ENCODE measurements at regions not wholly inside any gene's neighbourhood (a gene's known extent, or its start where the extent isn't known, plus 50 kb on each side); places are given as distances from the start of the nearest gene placed in this dataset.

DNA sequence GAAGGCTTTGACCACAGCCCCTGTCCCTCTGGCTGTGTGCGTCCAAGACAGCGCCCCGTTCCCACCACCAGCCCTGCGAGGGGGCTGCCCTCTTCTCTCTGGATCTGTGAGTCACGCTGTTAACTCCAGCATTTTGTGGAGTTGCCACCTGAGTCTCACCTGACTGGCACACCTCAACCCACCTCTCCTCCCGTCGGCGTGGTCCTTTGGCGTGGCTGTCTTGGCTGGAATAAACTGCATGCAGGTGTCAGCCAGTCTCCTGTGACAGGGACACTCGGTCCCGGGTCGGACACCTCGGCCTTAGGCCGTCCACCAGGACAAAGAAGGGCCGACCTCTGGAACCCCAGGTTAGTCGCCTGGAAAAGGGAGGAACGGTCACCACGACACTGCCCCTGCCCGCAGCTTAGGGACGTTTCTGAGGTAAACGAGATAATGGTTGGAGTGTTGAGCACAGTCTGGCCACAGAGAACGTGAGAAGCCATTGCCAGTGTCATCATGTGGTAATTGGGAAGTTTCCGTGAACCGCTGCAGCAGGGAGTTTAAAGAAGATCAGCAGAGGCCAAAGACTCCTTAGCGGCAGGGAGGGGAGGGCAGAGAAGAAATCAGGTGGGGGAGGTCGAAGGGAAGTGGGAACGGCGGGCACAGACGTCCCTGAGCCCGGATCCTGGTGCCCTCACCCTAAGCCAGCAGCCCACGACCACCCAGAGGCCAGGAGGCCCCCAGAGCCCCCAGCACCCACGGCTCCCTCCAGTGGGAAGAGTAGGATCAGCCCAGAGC lies 73.6 kb upstream of the FAM20C start:
- ATAC-seq, result peak; percentile 9
- no peak for DNase-seq (ENCODE audit: low spot score)

DNA sequence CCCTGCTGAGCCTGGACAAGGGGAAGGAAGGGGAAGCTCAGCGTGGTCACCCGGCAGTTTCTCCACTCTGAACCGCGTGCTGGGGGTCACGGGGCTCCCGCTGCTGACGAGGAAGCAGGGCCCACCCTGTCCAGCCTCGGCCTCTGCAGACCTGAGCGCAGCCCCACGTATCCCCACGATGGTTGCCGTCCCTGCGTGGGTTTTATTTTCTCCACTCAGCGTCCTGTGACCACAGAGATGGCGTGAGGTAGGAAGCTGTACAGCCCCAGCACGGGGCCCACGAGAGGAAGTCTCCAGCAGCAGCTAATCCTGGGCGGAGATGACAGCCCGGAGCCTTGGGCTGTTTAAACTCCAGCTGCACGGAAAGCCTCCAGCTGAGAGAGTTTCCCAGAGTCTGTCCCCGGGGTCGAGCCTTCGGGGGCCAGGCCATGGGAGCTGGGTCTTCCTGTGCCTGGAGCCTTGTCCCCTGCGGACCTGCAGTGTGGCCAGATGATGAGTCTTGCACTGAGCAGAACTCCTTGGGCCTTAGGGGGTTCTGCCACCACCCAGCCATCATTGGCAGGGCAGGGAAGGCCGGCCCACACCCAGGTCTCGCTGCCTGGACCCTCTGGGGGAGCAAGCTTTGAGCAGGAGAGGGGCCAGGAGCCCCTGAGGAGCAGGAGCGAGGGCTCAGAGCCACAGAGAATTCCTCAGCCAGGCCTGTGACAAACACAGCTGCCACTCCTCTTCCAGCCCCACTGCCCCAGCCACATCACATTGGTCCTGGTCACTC lies 72.8 kb upstream of the FAM20C start:
- DNase-seq (ENCODE audit: low spot score) (peak; percentile 57), ATAC-seq (peak; percentile 46)

DNA sequence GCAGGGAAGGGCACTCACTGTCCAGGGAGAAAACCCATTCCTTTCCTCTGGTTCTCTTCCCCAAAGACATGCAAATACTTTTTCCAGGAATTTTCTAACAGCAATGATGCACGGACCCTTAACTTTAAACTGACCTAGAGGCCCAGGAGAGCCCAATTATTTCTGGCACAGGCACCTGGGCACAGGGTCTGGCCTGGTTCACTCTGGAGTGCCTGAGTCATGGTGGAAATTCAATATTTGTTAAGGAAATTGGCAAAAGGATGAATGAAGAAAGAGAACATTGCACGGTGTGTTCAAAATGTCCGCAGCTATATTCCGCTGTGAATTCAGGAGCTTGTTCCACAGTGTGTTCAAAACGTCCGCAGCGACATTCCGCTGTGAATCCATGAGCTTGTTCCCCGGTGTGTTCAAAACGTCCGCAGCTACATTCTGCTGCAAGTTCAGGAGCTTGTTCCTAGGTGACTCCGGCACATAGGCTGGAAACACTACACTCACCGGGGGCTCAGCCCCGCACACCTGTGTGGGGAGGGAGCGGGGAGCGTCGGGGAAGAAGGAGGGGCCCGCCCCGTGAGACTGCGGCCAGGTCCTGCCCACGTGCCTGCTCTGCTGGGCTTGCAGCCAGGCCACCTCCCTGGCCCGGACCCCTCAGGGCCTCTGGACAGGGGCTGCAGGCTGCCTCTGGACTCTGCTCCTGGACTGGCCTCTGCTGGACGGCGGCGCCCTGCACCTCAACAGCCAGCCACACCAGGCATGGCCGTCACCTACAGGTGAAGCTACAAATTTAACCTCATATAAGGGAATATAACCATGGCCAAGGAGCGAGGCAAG lies 72.0 kb upstream of the FAM20C start:
- DNase-seq (ENCODE audit: low spot score) (peak; percentile 47), ATAC-seq (peak; percentile 50)

DNA sequence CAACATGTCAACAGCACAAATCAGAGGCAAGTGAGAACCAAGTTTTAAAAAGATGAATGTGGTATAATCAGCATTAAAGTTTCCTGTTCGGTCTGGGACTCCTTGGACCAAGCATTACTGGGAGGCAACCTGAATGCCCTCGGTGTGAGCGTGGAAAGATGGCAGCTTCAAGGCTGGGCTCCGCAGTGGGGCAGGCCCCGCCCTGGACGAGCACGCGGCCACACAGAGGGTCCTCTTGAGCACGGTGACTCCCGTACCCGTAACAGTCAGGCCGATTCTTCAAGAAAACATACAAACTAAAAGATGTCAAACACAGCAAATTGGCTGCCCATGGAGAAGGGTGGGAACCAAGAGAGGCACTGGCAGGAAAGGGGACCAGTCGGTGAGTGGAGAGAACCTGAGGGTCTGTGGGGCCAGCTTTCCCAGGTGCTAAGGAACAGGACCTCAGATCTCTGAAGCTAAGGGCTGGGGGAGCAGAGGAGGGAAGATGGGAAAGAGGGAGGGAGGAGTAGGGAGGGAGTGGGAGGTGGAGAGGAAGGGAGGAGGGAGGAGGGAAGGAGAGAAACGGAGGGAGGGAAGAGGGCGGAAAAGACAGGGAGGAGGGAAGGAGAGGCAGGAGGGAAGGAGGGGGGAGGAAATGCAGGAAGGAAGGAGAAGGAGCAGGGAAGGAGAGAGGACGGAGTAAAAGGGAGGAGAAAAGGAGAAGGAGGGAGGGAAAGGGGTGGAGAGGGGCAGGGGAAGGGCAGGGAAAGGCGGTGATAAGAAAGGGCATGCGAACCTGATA lies 71.2 kb upstream of the FAM20C start:
- no peak for DNase-seq (ENCODE audit: low spot score)
- no peak for ATAC-seq

DNA sequence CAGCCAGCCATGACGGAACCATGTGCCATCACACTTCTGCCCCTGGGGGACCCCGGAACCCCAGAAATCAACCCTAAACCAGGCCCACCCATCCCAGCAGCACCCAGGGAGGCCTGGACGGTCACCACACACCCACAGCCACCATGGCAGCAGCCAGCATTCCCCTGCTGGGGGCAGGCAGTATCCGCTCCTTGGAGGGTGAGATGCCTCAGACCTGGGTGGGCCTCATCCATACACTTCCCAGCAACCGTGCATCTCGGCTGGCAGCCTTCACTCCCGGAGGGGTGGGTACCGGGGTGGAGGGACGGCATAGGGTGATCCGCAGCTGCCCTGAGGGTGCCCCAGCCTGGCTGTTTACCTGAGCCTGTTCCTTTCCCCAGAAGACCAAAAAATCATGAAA lies 69.1 kb upstream of the FAM20C start:
- no peak for DNase-seq (ENCODE audit: low spot score)
- no peak for ATAC-seq

DNA sequence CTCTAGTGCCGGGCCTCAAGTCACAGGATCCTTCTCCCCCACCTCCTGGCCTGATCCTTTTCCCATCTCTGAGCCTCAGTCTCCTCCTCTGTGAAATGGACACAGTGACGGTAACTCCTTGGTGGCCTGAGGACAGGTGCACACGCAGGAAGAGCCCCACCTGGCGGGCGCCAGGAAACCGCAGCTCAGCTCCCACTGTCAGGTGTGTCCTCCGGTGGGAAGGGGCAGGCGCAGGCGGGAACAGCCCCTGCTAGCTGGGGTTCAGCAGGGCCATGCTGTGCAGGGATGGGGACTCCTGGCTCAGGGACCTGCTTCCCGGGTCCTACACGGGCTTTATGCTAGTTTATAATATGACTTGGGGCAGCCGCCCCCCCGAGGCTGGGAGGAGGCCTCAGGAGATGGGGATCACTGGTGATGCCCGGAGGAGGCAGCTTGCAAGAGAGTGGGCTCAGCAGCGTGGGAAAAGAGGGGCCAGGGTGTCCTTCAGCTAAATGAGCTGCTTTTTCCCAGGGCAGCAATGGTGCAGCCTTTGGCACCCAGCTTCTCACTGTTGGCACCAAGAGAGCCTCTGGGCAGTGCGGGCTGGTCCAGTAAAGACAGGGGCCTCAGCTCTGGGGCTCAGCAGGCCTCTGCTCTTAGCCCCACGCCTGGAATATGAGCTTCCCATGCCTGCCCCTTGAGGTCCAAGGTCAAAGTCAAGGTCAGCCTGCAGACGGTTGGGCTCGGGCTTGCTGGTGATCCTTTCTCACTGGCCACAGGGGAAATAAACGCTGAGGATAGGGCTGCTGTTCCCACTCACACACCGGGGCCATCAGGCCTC lies 68.0 kb upstream of the FAM20C start:
- DNase-seq (ENCODE audit: low spot score), result peak; percentile 45
- ATAC-seq, result no peak

DNA sequence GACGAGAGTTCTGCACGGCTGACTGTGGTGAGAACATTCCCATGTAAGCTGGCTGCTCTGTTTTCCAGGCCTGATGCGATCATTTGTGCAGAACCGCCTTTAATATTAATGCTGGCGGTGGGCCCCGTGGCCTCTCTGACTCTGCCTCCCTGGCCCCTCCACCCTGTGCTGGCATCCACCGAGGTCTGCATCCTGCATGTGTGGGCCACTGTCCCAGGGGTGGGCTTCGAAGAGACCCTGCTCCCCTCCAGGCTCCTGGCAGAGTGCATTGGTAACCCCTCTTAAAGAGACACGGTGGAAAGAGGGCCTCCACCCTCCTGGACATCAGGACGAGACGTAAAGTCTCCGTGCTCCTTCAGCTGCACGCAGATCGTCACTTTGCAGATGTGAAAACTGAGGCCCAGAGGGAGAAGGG lies 67.3 kb upstream of the FAM20C start:
- DNase-seq (ENCODE audit: low spot score) (peak; percentile 39), ATAC-seq (no peak)

DNA sequence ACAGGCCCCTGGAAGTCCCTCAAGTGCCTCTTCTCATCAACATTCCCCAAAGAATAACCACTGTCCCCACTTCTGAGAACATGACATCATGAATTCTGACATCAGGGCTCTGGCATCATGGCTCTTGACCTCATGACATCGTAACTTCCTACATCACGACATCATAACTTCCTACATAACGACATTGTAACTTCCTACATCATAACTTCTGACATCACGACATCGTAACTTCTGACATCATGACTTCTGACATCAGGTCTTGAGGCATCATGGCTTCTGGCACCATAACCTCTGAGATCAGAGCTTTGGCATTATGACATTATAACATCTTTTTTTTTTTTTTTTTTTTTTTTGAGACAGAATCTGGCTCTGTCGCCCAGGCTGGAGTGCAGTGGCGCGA lies 66.7 kb upstream of the FAM20C start:
- DNase-seq (ENCODE audit: low spot score) (no peak), ATAC-seq (no peak)

DNA sequence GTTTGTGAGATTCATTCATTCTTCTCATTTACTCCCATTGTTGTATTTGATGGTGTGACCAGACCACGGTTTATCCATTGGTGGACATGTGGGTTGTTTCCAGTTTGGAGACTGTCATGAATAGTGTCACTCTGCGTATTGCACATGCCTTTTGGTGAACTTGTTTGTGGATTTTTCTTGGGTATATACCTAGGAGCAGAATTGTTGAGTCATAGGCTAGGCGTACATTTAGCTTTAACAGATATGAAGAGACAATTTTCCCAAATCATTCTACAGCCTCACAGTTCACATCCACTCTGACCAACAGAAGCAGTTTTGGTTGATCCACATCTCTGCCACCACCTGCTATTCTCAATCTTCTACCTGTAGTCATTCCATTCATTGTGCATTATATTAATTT lies 66.0 kb upstream of the FAM20C start:
- DNase-seq (ENCODE audit: low spot score), result no peak
- no peak for ATAC-seq

DNA sequence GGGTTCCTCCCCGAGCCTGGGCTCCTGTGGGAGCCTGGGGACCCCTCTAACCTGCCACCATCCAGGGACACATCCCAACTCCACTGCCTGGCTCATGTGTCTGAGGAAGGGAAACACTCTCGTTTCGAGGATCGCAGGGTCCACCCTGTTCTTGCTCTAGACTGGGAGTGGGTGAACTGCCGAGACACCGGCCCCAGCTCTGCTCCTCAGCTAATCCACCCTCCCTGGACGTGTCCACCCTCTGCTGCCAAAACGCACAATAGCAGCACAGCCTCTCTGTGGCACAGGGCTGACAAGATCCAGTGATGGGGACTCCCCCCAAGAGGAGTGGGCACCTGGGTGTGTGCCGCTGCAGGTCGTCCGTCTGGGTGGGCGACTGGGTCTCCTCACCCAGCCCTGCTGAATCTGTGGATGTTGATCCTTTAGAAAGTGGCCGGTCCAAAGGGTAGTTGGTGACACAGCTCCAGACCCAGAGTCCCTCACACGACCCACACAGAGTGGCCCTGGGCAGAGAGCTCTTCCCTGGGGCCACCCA lies 65.2 kb upstream of the FAM20C start:
- DNase-seq (ENCODE audit: low spot score) (no peak), ATAC-seq (no peak)

DNA sequence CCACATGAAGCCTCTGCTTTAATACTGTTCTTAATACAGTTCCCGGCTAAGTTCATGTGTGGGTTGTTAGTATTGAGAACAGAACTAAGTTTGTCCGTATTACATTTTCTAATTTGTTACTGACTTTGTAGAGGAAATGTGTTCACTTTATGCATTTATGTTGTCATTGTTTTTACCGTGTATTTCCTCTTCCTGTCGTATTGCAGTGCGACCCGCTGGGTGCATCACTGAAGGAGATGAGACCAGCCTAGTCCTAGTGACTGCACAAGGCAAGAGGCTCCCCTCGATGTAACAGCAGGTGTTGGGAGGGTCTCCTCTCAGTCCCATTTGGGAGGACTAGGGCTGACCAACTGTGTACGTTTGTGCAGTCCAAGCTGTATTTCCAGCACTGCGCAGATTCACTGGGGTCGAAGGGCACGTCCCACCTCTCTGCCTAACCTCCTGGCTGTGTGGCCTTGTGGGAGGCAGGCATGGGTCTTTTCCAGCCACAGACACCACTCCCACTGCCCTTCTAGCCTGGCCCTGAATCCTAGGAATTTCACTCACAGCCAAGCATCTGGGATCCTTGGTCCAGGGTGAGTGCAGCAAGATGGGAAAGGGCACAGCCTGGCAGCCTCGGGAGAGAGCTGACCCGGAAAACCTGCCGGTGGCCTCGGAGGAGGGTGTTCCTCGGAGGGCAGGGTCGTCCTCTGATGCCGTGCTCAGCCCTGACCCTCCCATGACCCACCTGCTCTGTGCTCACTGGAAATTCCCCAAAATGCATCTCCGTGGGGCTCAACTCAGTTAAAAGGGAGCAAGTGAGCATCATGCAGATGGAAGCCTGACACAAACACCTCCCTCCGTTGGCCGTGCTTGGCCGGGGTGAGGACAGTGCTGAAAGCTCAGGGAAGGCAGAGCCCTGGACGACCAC lies 63.9 kb upstream of the FAM20C start:
- no peak for ATAC-seq

DNA sequence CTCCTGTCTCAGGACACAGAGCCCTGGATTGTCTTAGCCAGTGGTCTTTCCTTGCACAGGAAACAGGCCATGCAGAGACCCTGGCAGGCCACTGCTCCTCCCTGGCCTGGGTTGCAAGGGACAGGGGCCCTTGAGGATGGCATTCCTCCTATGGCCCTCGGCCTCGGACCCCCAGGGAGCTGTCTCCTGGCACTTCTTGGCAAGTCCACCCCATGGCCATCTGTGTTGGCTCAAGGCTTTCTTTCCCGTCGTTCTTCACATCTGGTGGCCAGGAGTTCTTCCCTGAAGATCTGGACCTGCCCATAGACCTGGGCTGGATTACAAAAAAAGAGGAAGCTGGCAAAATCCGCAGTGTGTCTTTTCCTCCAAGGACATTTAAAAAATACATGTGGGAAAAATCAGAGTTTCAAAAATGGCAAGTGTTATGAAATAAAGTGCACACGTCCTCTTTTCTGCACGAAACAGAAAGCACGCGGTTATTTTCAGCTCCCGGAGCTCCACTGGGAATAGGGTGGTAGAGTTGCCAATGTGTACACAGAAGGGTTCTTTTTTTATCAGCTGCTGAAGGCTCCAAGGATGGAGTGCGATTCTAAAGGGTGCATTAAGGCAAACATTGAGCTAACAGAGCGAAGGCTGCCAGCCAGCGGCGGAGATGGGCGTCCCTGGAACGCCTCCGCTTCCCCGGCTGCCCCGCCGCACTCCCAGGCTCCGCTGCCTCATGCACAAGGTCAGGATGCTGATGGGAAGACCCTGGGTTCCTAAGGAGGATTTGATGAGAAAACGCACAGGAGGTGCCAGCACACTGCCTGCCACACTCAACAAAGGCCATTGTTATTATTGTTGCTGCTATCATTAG lies 62.8 kb upstream of the FAM20C start:
- DNase-seq (ENCODE audit: low spot score), result peak; percentile 42
- ATAC-seq, result peak; percentile 29

More for the DNA sequence above, 63.9 kb upstream of the FAM20C start:
- DNase-seq (ENCODE audit: low spot score), result peak; percentile 41

DNA sequence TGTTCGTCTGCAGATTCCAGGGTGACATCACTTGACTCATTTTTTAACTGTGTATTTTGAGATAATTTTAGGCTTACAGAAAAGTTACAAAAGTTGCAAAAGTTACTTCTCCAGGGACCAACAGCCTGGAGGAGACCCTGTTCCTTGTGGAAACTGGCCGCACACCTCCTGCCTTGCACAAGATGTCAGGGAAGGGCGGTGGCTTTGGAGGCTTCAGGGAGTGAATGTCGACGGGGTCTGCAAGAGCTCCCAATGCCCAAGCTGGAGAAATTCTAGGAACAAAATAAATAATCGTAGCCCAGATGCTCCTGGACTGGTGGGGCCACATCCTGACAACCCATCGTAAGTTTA lies 62.2 kb upstream of the FAM20C start:
- DNase-seq (ENCODE audit: low spot score), result no peak
- ATAC-seq, result no peak

DNA sequence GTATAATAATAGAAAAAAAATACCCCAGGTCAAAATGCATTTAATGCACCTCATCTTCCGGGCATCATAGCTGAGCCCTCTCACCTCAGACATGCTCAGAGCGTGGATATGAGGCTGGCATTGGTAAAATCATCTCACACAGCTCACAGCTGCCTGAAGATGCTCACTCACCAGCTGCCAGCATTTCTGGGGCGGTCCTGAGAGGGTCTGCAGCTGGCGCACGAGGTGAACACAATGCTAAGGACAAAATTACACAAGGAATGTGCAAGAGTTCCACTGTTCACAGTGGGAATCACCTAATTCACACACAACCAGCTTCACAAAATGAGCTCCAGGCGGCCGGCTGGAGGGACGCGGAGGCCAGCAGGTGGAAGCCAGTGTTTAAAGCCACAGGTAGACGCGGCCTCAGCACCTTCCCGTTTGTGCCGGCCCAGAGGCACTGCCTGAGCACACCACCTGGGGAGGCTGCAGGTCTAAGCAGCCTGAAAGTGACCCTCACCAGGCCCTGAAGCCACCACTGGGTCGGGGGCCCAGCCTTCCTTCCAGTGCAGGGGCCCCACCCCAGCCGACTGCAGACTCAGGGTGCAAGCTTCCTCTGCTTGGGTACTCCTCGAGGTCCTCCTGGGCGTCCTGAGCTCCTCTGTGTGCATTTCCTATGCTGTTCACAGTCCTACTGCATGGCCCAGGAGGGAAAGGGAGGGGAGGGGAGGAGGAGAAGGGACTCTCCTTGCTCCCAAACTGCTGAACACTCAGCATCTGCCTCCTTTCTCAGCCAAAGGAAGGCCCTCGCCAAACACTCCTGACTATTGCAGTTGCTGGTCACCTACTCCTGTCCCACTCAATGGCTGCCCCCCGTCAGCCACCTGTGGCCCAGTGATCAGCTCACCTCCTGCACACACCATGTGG lies 61.2 kb upstream of the FAM20C start:
- DNase-seq (ENCODE audit: low spot score), result peak; percentile 41

DNA sequence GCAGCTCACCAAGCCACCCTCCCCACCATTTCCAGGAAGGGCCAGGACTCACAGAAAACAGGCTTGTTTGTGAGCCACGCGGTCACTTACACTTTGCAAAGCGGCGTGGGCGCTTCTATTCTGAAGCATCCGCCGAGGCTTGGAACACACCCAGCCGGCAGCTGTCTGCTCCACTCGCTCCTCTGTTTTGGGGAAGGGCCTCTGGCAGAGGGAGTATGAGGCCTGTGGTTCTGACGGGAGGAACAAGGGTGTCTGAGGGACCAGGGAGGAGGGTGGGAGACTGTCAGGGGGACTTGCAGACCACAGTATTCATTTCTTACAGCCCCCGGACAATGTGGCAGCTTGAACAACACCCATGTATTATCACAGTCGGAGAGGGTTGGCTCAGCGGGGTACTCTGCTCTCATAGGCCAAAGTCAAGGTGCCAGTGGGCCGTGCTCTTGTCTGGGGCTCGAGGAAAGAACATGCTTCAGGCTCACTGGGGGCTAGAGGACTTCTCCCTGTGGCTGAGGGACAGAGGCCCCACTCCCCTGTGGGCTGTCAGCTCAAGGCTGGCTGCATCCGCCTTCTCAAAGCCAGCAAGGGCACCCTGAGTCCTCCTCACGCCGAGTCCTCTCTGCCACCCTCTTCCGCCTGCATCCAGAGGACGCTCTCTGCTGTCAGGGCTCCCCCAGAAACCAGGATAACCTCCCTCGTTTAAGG lies 60.4 kb upstream of the FAM20C start:
- DNase-seq (ENCODE audit: low spot score) (peak; percentile 44), ATAC-seq (peak; percentile 40)

More for the DNA sequence above, 61.2 kb upstream of the FAM20C start:
- ATAC-seq, result no peak

DNA sequence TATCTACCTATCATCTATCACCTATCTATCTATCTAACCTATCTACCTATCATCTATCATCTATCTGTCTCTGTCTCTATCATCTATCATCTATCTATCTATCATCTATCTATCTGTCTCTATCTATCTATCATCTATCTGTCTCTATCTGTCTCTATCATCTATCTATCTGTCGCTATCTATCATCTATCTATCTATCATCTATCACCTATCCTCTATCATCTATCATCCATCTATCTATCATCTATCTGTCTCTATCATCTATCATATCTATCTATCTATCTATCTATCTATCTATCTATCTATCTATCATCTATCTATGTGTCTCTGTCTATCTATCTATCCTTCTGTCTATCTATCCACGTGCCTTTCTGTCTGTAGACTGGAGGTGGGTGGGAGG lies 59.5 kb upstream of the FAM20C start:
- DNase-seq (ENCODE audit: low spot score), result no peak
- no peak for ATAC-seq

All from left lobe of liver (tissue), 2 donors.